HG03439 (cell line): ENCODE measurements at regions not wholly inside any gene's neighbourhood (a gene's known extent, or its start where the extent isn't known, plus 50 kb on each side); places are given as distances from the start of the nearest gene placed in this dataset.
A peak's percentile ranks its signal among the peaks of the same experiment; 100 is the strongest.
"Not testable (repeated sequence)": the region's sequence is repeated elsewhere in the genome, so short reads cannot be mapped to it uniquely, and the experiment has no call there.

Experiments used
- ATAC-seq: cut with Tn5 transposase; IDR thresholded peaks from one replicate; pipeline ENCODE4 v1.9.1; 2021; ENCODE audit warnings: mild to moderate bottlenecking, moderate library complexity; ENCODE audit not compliant: unreplicated experiment

- no peak for ATAC-seq
Observed at GRCh38 chr1:184889166-184889565, 85.1 kb downstream of the NIBAN1 start.

- ATAC-seq = no peak
Observed at GRCh38 chr1:184888505-184888904, 85.8 kb downstream of the NIBAN1 start.

GRCh38 chr1:184882957-184883815 lies 91.1 kb downstream of the NIBAN1 start:
- ATAC-seq = peak; percentile 35

GRCh38 chr1:184881941-184882913 lies 92.1 kb downstream of the NIBAN1 start:
- peak; percentile 54 for ATAC-seq

GRCh38 chr1:184879876-184880557 lies 94.3 kb downstream of the NIBAN1 start:
- ATAC-seq = no peak

GRCh38 chr1:184878602-184879001 lies 95.7 kb downstream of the NIBAN1 start:
- no peak for ATAC-seq

GRCh38 chr1:184878002-184878401 lies 96.3 kb downstream of the NIBAN1 start:
- ATAC-seq = no peak

- not testable (repeated sequence) for ATAC-seq
Observed at GRCh38 chr1:184876015-184876414, 98.3 kb downstream of the NIBAN1 start.

- ATAC-seq = no peak
Observed at GRCh38 chr1:184875218-184875617, 99.1 kb downstream of the NIBAN1 start.

GRCh38 chr1:184870319-184870718 lies 104.0 kb downstream of the NIBAN1 start:
- ATAC-seq = peak; percentile 34

- no peak for ATAC-seq
Observed at GRCh38 chr1:184867866-184868689, 106.2 kb downstream of the NIBAN1 start.

- ATAC-seq = peak; percentile 92
Observed at GRCh38 chr1:184866991-184867788, 107.1 kb downstream of the NIBAN1 start.

GRCh38 chr1:184866586-184866985 lies 107.7 kb downstream of the NIBAN1 start:
- ATAC-seq = peak; percentile 17

- ATAC-seq = no peak
Observed at GRCh38 chr1:184865831-184866230, 108.5 kb downstream of the NIBAN1 start.

GRCh38 chr1:184861755-184862336 lies 107.2 kb upstream of the EDEM3 start:
- ATAC-seq = no peak

- ATAC-seq = peak; percentile 73
Observed at GRCh38 chr1:184860985-184861754, 106.5 kb upstream of the EDEM3 start.

- no peak for ATAC-seq
Observed at GRCh38 chr1:184860535-184860934, 105.9 kb upstream of the EDEM3 start.
